Neural cell (in vitro differentiated cells): ENCODE measurements at regions not wholly inside any gene's neighbourhood (a gene's known extent, or its start where the extent isn't known, plus 50 kb on each side); places are given as distances from the start of the nearest gene placed in this dataset.

Experiments used
- H2AFZ ChIP-seq: fragments of 200-600, 300-800 bp; sonication (generic), shearing (Covaris generic); 2 replicates; pipeline ENCODE4 v1.6.0; 2014; ENCODE audit warnings: low read depth, mild to moderate bottlenecking, antibody characterized with exemption, low read length, moderate library complexity
- H3F3A ChIP-seq: fragments of 200-600 bp; shearing (Covaris generic); 2 replicates; pipeline ENCODE4 v1.6.1; 2016; ENCODE audit warnings: mild to moderate bottlenecking, moderate library complexity, mixed read lengths, antibody characterized with exemption, low read length; ENCODE audit not compliant: insufficient read depth, poor library complexity, severe bottlenecking
- H3K27ac ChIP-seq: fragments of 200-600, 300-800 bp; sonication (generic), shearing (Covaris generic); 2 replicates; pipeline ENCODE4 v1.5.1; 2014; ENCODE audit warnings: mild to moderate bottlenecking, low read length, moderate library complexity
- H3K27me3 ChIP-seq: fragments of 300-800, 200-600 bp; sonication (generic), shearing (Covaris generic); 2 replicates; pipeline ENCODE4 v1.6.0; 2014; ENCODE audit warnings: mild to moderate bottlenecking, low read depth, low read length, moderate library complexity; ENCODE audit not compliant: insufficient read depth
- H3K36me3 ChIP-seq: fragments of 300-800, 200-600 bp; sonication (generic), shearing (Covaris generic); 2 replicates; pipeline ENCODE4 v1.5.1; 2014; ENCODE audit warnings: mild to moderate bottlenecking, antibody characterized with exemption, low read length, moderate library complexity; ENCODE audit not compliant: insufficient read depth
- H3K4me2 ChIP-seq: fragments of 300-800, 200-600 bp; sonication (generic), shearing (Covaris generic); 2 replicates; pipeline ENCODE4 v1.6.0; 2014; ENCODE audit warnings: mild to moderate bottlenecking, low read length
- H3K4me3 ChIP-seq: fragments of 300-800, 200-600 bp; sonication (generic), shearing (Covaris generic); 2 replicates; pipeline ENCODE4 v1.5.1; 2014; ENCODE audit warnings: mild to moderate bottlenecking, low read length, moderate library complexity
- H3K79me2 ChIP-seq: fragments of 200-600 bp; shearing (Covaris generic); replicated peaks from 2 replicates; pipeline ENCODE4 v1.6.0; 2014; ENCODE audit warnings: mild to moderate bottlenecking, low read length, moderate library complexity; ENCODE audit not compliant: insufficient read depth
- H3K9ac ChIP-seq: fragments of 300-800, 200-600 bp; sonication (generic), shearing (Covaris generic); 2 replicates; pipeline ENCODE4 v1.6.1; 2016; ENCODE audit warnings: mild to moderate bottlenecking, low read length, mixed read lengths
- H3K9me2 ChIP-seq: fragments of 200-600 bp; shearing (Covaris generic); 2 replicates; pipeline ENCODE4 v1.6.1; 2016; ENCODE audit warnings: mild to moderate bottlenecking, low read length, mixed read lengths; ENCODE audit not compliant: insufficient read depth
- H3K9me3 ChIP-seq: fragments of 200-600, 300-800 bp; sonication (generic), shearing (Covaris generic); 2 replicates; pipeline ENCODE4 v1.6.1; 2016; ENCODE audit warnings: mild to moderate bottlenecking, mixed run types, low read length, moderate library complexity, mixed read lengths
- H4K20me1 ChIP-seq: fragments of 200-600 bp; shearing (Covaris generic); 2 replicates; pipeline ENCODE4 v1.6.1; 2016; ENCODE audit warnings: mild to moderate bottlenecking, mixed run types; ENCODE audit not compliant: insufficient read depth
- CTCF ChIP-seq: fragments of 450-650 bp; IDR thresholded peaks from 2 replicates; pipeline ENCODE4 v1.5.1; 2014; ENCODE audit warnings: antibody characterized with exemption, mild to moderate bottlenecking, moderate library complexity; ENCODE audit not compliant: poor library complexity, severe bottlenecking
- EP300 ChIP-seq: fragments of 450-650 bp; conservative IDR thresholded peaks from 2 replicates; pipeline ENCODE4 v1.6.1; 2014; ENCODE audit warnings: antibody characterized with exemption, mild to moderate bottlenecking, moderate library complexity; ENCODE audit not compliant: poor library complexity, severe bottlenecking
- EZH2 ChIP-seq: fragments of 200-600, 300-800 bp; shearing (Covaris generic), sonication (generic); IDR thresholded peaks from 2 replicates; pipeline ENCODE4 v1.6.1; 2014; ENCODE audit warnings: antibody characterized with exemption, low read length, borderline replicate concordance, mild to moderate bottlenecking; ENCODE audit not compliant: insufficient read depth, poor library complexity, severe bottlenecking
- MXI1 ChIP-seq: fragments of 450-650 bp; conservative IDR thresholded peaks from 2 replicates; pipeline ENCODE4 v1.6.1; 2014; ENCODE audit warnings: antibody characterized with exemption, mild to moderate bottlenecking; ENCODE audit not compliant: poor library complexity, severe bottlenecking
- POLR2AphosphoS5 ChIP-seq: IDR thresholded peaks from 2 replicates; pipeline ENCODE4 v1.6.1; 2012
- RAD21 ChIP-seq: fragments of 450-650 bp; conservative IDR thresholded peaks from 2 replicates; pipeline ENCODE4 v1.6.1; 2014; ENCODE audit warnings: antibody characterized with exemption, mild to moderate bottlenecking, moderate library complexity
- REST ChIP-seq: IDR thresholded peaks from 2 replicates; pipeline ENCODE4 v1.6.1; 2012; ENCODE audit warnings: borderline replicate concordance
- SMC3 ChIP-seq: fragments of 450-650 bp; conservative IDR thresholded peaks from 2 replicates; pipeline ENCODE4 v1.6.1; 2014; ENCODE audit warnings: antibody characterized with exemption, mild to moderate bottlenecking, moderate library complexity; ENCODE audit not compliant: poor library complexity
- TAF1 ChIP-seq: IDR thresholded peaks from 2 replicates; pipeline ENCODE4 v1.6.1; 2012; ENCODE audit warnings: low read depth

DNA sequence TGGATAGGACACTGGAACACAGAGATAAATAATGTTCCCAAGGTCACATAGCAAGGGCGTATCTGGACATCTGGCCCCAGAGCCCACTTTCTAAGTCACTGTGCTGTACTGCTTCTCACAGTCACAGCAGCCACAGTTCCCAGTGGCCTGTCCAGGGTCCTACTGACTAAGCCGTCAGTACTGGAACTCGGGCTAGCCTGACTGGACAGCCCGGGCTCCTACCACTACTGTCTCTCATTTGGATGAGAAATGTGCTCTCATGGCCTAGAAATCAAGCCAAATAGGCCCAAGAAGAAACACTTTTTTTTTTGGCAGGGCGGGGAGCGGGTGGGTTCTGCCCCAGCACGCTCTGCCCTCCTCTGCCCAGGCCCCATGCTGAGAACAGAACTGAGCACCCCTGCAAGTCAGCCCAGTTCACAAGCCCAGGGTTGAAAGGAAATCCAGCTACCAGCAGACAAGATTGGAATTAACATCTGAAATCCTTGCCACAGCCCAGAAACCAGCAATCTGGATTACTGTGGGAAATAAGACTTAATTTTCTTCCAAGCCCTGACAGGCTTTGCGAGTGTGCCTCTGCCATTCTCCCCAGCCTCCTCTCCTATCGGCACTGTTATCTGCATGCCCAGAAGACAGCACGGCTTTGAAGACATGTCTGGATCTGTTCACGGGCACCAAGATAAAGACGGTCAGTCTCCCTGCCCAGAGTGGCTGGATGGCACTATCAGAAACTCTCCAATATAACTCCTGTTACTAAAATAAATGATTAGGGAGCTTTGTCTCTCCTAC is 182.9 kb upstream of the NCAM1 start:
- no peaks in the 10 kb centered on the region for H3K36me3 ChIP-seq
- H3K27me3 ChIP-seq = no peaks in the 10 kb centered on the region
- TF ChIP-seq CTCF (no peak), MXI1 (no peak), TAF1 (no peak), REST (no peak), EZH2 (no peak), EP300 (no peak), POLR2AphosphoS5 (no peak), SMC3 (no peak), RAD21 (no peak)
- no peak overlapping the region for H3K9ac ChIP-seq
- H4K20me1 ChIP-seq = no peaks in the 10 kb centered on the region
- no peak overlapping the region for H3K27ac ChIP-seq
- H3K9me3 ChIP-seq = no peaks in the 10 kb centered on the region
- H3K4me3 ChIP-seq = no peak overlapping the region
- H3F3A ChIP-seq = no peaks in the 10 kb centered on the region
- H3K79me2 ChIP-seq = no peaks in the 10 kb centered on the region
- no peak overlapping the region for H2AFZ ChIP-seq
- no peaks in the 10 kb centered on the region for H3K9me2 ChIP-seq
- no peak overlapping the region for H3K4me2 ChIP-seq

DNA sequence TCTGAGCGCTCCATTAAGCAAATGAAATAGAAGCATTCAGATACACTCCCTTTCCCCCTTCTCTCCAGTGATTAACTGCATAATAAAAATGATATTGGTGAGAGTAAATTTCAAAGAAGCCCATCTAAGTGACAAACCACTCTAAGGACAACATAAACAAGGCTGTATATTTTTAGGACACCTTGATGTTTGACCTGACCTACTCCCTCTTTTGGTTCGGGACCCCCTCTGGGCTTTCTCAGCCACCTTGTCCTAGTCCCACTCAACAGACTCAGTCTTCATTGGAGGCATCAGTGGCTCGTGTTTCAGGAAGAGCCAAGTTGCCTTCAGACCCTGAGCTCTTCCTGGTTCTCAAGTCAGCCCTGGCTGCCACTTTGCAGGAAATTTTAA is 182.3 kb upstream of the NCAM1 start:
- no peaks in the 10 kb centered on the region for H3K79me2 ChIP-seq
- no peaks in the 10 kb centered on the region for H3K27me3 ChIP-seq
- H3K9me3 ChIP-seq = no peaks in the 10 kb centered on the region
- H3K4me2 ChIP-seq = no peak overlapping the region
- no peaks in the 10 kb centered on the region for H3K36me3 ChIP-seq
- no peak overlapping the region for H3K9ac ChIP-seq
- no peak overlapping the region for H3K27ac ChIP-seq
- H2AFZ ChIP-seq = no peak overlapping the region
- TF ChIP-seq SMC3 = no peak
- no peak for TF ChIP-seq EZH2
- TF ChIP-seq CTCF = no peak
- no peak for TF ChIP-seq POLR2AphosphoS5
- TF ChIP-seq EP300 = no peak
- TF ChIP-seq REST = no peak
- TF ChIP-seq TAF1 = no peak
- no peak for TF ChIP-seq RAD21
- no peak for TF ChIP-seq MXI1
- no peak overlapping the region for H3K4me3 ChIP-seq
- no peaks in the 10 kb centered on the region for H3K9me2 ChIP-seq
- no peaks in the 10 kb centered on the region for H3F3A ChIP-seq
- no peaks in the 10 kb centered on the region for H4K20me1 ChIP-seq
